H1 (cell line): ENCODE measurements at regions not wholly inside any gene's neighbourhood (a gene's known extent, or its start where the extent isn't known, plus 50 kb on each side); places are given as distances from the start of the nearest gene placed in this dataset.

Source experiments
- CTCF ChIA-PET: fragments of 300-600 bp; sonication (Branson Sonifier 250); formaldehyde crosslinking; loops from one replicate; lab custom pipeline; 2021; ENCODE audit not compliant: partially characterized antibody; lab: Charles Lee
- POLR2A ChIA-PET: fragments of 300-600 bp; sonication (Branson Sonifier 250); formaldehyde crosslinking; loops from one replicate; lab custom pipeline; 2021; ENCODE audit warnings: inconsistent platforms; ENCODE audit not compliant: partially characterized antibody; lab: Charles Lee
- DNase-seq, 2 experiments: peaks; one replicate each; pipeline versions ENCODE4 v3.0.0 to v3.0.0-alpha.2; 2010 to 2022; ENCODE audit warnings: low spot score in 2 of 2, low read depth in 1 of 2, mixed read lengths in 1 of 2
- FAIRE-seq: peaks from 2 replicates; lab custom pipeline; 2011; peaks lifted over from hg19 to GRCh38; lab: Jason Lieb, UNC
- H2AFZ ChIP-seq: 2 replicates; pipeline ENCODE4 v1.8.1; 2012; ENCODE audit warnings: low read length, inconsistent platforms
- H2AK5ac ChIP-seq: 2 replicates; pipeline ENCODE4 v1.6.1; 2013; ENCODE audit warnings: low read depth, low read length
- H2BK120ac ChIP-seq: replicated peaks from 2 replicates; pipeline ENCODE3; 2013; ENCODE audit warnings: low read depth, low read length, inconsistent platforms
- H2BK12ac ChIP-seq: 2 replicates; pipeline ENCODE4 v1.6.1; 2013; ENCODE audit warnings: low read depth, low read length
- H2BK15ac ChIP-seq: 2 replicates; pipeline ENCODE4 v1.6.1; 2013; ENCODE audit warnings: low read length
- H2BK20ac ChIP-seq: 2 replicates; pipeline ENCODE4 v1.6.1; 2013; ENCODE audit warnings: low read length
- H2BK5ac ChIP-seq: 2 replicates; pipeline ENCODE4 v1.6.1; 2013; ENCODE audit warnings: low read depth, low read length
- H3K14ac ChIP-seq: 2 replicates; pipeline ENCODE4 v1.6.1; 2013; ENCODE audit warnings: inconsistent platforms; ENCODE audit not compliant: insufficient read length
- H3K18ac ChIP-seq: 2 replicates; pipeline ENCODE4 v1.6.1; 2013; ENCODE audit warnings: low read length; ENCODE audit errors: extremely low read depth
- H3K23ac ChIP-seq: 2 replicates; pipeline ENCODE4 v1.6.1; 2013; ENCODE audit warnings: inconsistent platforms; ENCODE audit not compliant: insufficient read length
- H3K23me2 ChIP-seq: 2 replicates; pipeline ENCODE4 v1.6.1; 2013; ENCODE audit warnings: low read depth, low read length
- H3K27ac ChIP-seq: 2 replicates; pipeline ENCODE4 v1.6.1; 2011; ENCODE audit warnings: low read depth, low read length, inconsistent platforms
- H3K27me3 ChIP-seq, 4 experiments: replicated peaks in 1 of 4; 1 replicate in 1 of 4; 2 replicates in 3 of 4; pipeline versions ENCODE4 v1.6.1 to v1.8.1; 2011 to 2013; ENCODE audit warnings: low read length in 3 of 4, mild to moderate bottlenecking in 3 of 4, inconsistent platforms in 2 of 4, mixed read lengths in 2 of 4, moderate library complexity in 1 of 4; ENCODE audit not compliant: control insufficient read depth in 3 of 4, insufficient read depth in 3 of 4; ENCODE audit errors: extremely low read depth in 1 of 4
- H3K36me3 ChIP-seq, 4 experiments: 2 replicates each; pipeline versions ENCODE4 v1.6.1 to v1.8.1; 2011 to 2013; ENCODE audit warnings: mild to moderate bottlenecking in 4 of 4, low read length in 3 of 4, moderate library complexity in 2 of 4, control low read depth in 1 of 4, inconsistent platforms in 1 of 4; ENCODE audit not compliant: insufficient read depth in 4 of 4, control insufficient read depth in 2 of 4
- H3K4ac ChIP-seq: replicated peaks from 2 replicates; pipeline ENCODE3; 2013; ENCODE audit warnings: low read length, low read depth, mixed read lengths, inconsistent platforms; ENCODE audit not compliant: insufficient read length
- H3K4me1 ChIP-seq, 4 experiments: replicated peaks in 1 of 4; 1 replicate in 1 of 4; 2 replicates in 3 of 4; pipeline versions ENCODE4 v1.6.1 to v1.8.1; 2011 to 2013; ENCODE audit warnings: low read length in 3 of 4, inconsistent platforms in 2 of 4, mixed read lengths in 1 of 4; ENCODE audit not compliant: insufficient read depth in 4 of 4, control insufficient read depth in 3 of 4
- H3K4me2 ChIP-seq, 2 experiments: 2 replicates each; pipeline versions ENCODE4 v1.6.1 to v1.8.1; 2011 to 2013; ENCODE audit warnings: low read depth in 2 of 2, low read length in 2 of 2, control low read depth in 1 of 2, inconsistent platforms in 1 of 2, mild to moderate bottlenecking in 1 of 2; ENCODE audit not compliant: insufficient read depth in 1 of 2
- H3K4me3 ChIP-seq, 4 experiments: fragments of 200-600, 300-600 bp in 1 of 4; sonication (generic), shearing (Covaris generic), sonication (Bioruptor Twin) in 1 of 4; 2 replicates each; pipeline versions ENCODE4 v1.5.1 to v1.8.1; 2011 to 2016; ENCODE audit warnings: low read length in 4 of 4, low read depth in 3 of 4, control low read depth in 2 of 4, inconsistent platforms in 2 of 4, mild to moderate bottlenecking in 2 of 4, mixed read lengths in 1 of 4, moderate library complexity in 1 of 4; ENCODE audit not compliant: insufficient read depth in 2 of 4; ENCODE audit errors: extremely low read depth in 1 of 4
- H3K56ac ChIP-seq: replicated peaks from 2 replicates; pipeline ENCODE3; 2013; ENCODE audit warnings: low read depth, mild to moderate bottlenecking, mixed read lengths, low read length, inconsistent platforms; ENCODE audit not compliant: insufficient read length
- H3K79me1 ChIP-seq: 2 replicates; pipeline ENCODE4 v1.6.1; 2013; ENCODE audit warnings: low read depth, low read length, control low read depth
- H3K79me2 ChIP-seq, 2 experiments: 2 replicates each; pipeline versions ENCODE4 v1.6.1 to v1.8.1; 2012 to 2013; ENCODE audit warnings: low read length in 2 of 2, mild to moderate bottlenecking in 2 of 2, inconsistent platforms in 1 of 2; ENCODE audit not compliant: insufficient read depth in 2 of 2, control insufficient read depth in 1 of 2
- H3K9ac ChIP-seq, 4 experiments: replicated peaks in 1 of 4; 1 replicate in 1 of 4; 2 replicates in 3 of 4; pipeline versions ENCODE4 v1.6.1 to v1.8.1; 2011 to 2013; ENCODE audit warnings: low read depth in 3 of 4, low read length in 3 of 4, control low read depth in 2 of 4, mild to moderate bottlenecking in 2 of 4, moderate library complexity in 2 of 4, inconsistent platforms in 1 of 4; ENCODE audit errors: extremely low read depth in 1 of 4
- H3K9me3 ChIP-seq, 2 experiments: 2 replicates each; pipeline versions ENCODE4 v1.6.1 to v1.8.1; 2012 to 2013; ENCODE audit warnings: mild to moderate bottlenecking in 2 of 2, moderate library complexity in 2 of 2, control low read depth in 1 of 2, inconsistent platforms in 1 of 2, low read depth in 1 of 2, low read length in 1 of 2, mixed read lengths in 1 of 2; ENCODE audit not compliant: insufficient read depth in 2 of 2
- H4K20me1 ChIP-seq, 2 experiments: replicated peaks in 1 of 2; 2 replicates each; pipeline versions ENCODE3 to v1.8.1; 2011 to 2013; ENCODE audit warnings: inconsistent platforms in 2 of 2, low read length in 2 of 2, mild to moderate bottlenecking in 1 of 2; ENCODE audit not compliant: insufficient read depth in 2 of 2, control insufficient read depth in 1 of 2
- H4K5ac ChIP-seq: 2 replicates; pipeline ENCODE4 v1.6.1; 2013; ENCODE audit warnings: low read length, low read depth, mixed read lengths, inconsistent platforms; ENCODE audit not compliant: insufficient read length
- H4K8ac ChIP-seq: 2 replicates; pipeline ENCODE4 v1.8.0; 2013; ENCODE audit warnings: mild to moderate bottlenecking, moderate library complexity, low read length, inconsistent platforms; ENCODE audit not compliant: insufficient read depth; ENCODE audit errors: extremely low read depth
- H4K91ac ChIP-seq: replicated peaks from 2 replicates; pipeline ENCODE3; 2013; ENCODE audit warnings: low read length, mixed read lengths, inconsistent platforms; ENCODE audit not compliant: insufficient read length
- EGR1 ChIP-seq: IDR thresholded peaks from 2 replicates; pipeline ENCODE4 v1.6.1; 2011; ENCODE audit warnings: low read depth, low read length, borderline replicate concordance
- JUN ChIP-seq: IDR thresholded peaks from 2 replicates; pipeline ENCODE4 v1.6.1; 2011; ENCODE audit warnings: low read depth, mild to moderate bottlenecking, improper control_type of control experiment, low read length
- KDM4A ChIP-seq: IDR thresholded peaks from one replicate; pipeline ENCODE4 v1.7.1; 2012; ENCODE audit warnings: low read depth, mild to moderate bottlenecking, moderate library complexity, low read length, inconsistent platforms; ENCODE audit not compliant: severe bottlenecking
- RAD21 ChIP-seq, 2 experiments: IDR thresholded peaks in 1 of 2; conservative IDR thresholded peaks in 1 of 2; 2 replicates each; pipeline ENCODE4 v1.6.1; 2011; ENCODE audit warnings: low read depth in 2 of 2, low read length in 2 of 2, improper control_type of control experiment in 1 of 2, inconsistent platforms in 1 of 2, mild to moderate bottlenecking in 1 of 2, moderate library complexity in 1 of 2
- WGBS, 2 experiments: shearing (Covaris generic) in 1 of 2; methylation state at CpG; one replicate each; pipeline versions ENCODE4 v1.1.6 to v1.1.7; 2013 to 2015; ENCODE audit warnings: low lambda C conversion rate in 2 of 2, mixed read lengths in 2 of 2, inconsistent platforms in 1 of 2, low coverage in 1 of 2, missing lambda C conversion rate in 1 of 2; ENCODE audit not compliant: insufficient replicate concordance in 2 of 2, insufficient coverage in 1 of 2, insufficient read length in 1 of 2; ENCODE audit errors: extremely low coverage in 1 of 2, missing lambda C conversion rate in 1 of 2; 5-methylcytosine and 5-hydroxymethylcytosine counted together
- TF ChIP-seq, protein P1 (sequence below), 3 experiments: IDR thresholded peaks; 1 replicate in 2 of 3; 2 replicates in 1 of 3; pipeline versions ENCODE4 v1.5.1 to v1.6.1; 2011; ENCODE audit warnings: low read length in 3 of 3, mild to moderate bottlenecking in 3 of 3, inconsistent platforms in 2 of 3, low read depth in 1 of 3, moderate library complexity in 1 of 3; ENCODE audit not compliant: insufficient read depth in 1 of 3; ENCODE audit errors: control extremely low read depth in 1 of 3

DNA sequence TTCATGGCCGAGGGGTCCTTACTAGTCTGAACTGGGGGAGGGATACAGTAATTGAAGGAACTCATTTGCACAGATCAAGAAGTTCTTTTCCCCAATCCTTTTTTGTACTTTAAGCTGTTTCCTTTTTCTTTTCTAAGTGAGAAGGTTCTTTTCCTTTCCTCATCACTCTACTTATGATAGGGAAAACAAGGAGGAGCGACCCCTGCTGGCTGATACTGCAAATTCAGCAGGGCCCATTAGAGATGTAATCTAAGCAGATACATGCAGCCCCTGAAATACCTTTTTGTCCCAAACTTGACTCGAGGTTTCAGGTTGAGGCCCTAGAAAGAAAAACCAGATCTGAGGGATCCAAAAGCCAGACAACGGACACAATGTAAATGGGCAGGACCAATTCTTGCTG is 305.5 kb downstream of the DNAJB9 start:
- H3K56ac ChIP-seq, result no peak overlapping the region
- POLR2A ChIA-PET, result no interaction called here
- 74% methylated on average over 4 of the region's 4 CpGs; no CpG with 5 or more reads in 1 of the 2 experiments for whole genome bisulfite sequencing, 2 experiments
- H2BK20ac ChIP-seq, result no peak overlapping the region
- DNase-seq (peak; percentile 13 to 79), FAIRE-seq (no peak)
- no peaks in the 10 kb centered on the region for H3K23me2 ChIP-seq
- H3K14ac ChIP-seq, result no peak overlapping the region
- no peak overlapping the region for H2AK5ac ChIP-seq
- H3K4me3 ChIP-seq, result no peak overlapping the region
- CTCF ChIA-PET, result interaction anchor here (0.7 to 2.7 kb wide), 11 partner anchors 9 to 904 kb away, joined by 3 to 10 read pairs (median 4); no protein-coding TSS in a partner anchor
- no peak overlapping the region for H3K23ac ChIP-seq
- H3K18ac ChIP-seq, result no peak overlapping the region
- no peak overlapping the region for H4K91ac ChIP-seq
- no peaks in the 10 kb centered on the region for H3K36me3 ChIP-seq
- no peak overlapping the region for H2BK120ac ChIP-seq
- H2AFZ ChIP-seq, result no peak overlapping the region
- H3K4me2 ChIP-seq, result no peak overlapping the region
- H4K20me1 ChIP-seq, result no peaks in the 10 kb centered on the region
- no peak for TF ChIP-seq KDM4A
- TF ChIP-seq RAD21 (IDR thresholded peaks at IDR 0.05 in 1 of 2, conservative IDR thresholded peaks at IDR 0.05 in 1 of 2; ENCODE audit: low read depth in 2 of 2, low read length in 2 of 2), result peak; percentile 34 to 35; a peak in 2 of 4 replicates
- TF ChIP-seq JUN, result no peak
- no peak for TF ChIP-seq EGR1
- TF ChIP-seq, protein P1, sequence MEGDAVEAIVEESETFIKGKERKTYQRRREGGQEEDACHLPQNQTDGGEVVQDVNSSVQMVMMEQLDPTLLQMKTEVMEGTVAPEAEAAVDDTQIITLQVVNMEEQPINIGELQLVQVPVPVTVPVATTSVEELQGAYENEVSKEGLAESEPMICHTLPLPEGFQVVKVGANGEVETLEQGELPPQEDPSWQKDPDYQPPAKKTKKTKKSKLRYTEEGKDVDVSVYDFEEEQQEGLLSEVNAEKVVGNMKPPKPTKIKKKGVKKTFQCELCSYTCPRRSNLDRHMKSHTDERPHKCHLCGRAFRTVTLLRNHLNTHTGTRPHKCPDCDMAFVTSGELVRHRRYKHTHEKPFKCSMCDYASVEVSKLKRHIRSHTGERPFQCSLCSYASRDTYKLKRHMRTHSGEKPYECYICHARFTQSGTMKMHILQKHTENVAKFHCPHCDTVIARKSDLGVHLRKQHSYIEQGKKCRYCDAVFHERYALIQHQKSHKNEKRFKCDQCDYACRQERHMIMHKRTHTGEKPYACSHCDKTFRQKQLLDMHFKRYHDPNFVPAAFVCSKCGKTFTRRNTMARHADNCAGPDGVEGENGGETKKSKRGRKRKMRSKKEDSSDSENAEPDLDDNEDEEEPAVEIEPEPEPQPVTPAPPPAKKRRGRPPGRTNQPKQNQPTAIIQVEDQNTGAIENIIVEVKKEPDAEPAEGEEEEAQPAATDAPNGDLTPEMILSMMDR (IDR thresholded peaks at IDR 0.05; ENCODE audit: control extremely low read depth in 1 of 3, insufficient read depth in 1 of 3, low read depth in 1 of 3, low read length in 3 of 3), result peak in 2 of 3 experiments; percentile 28 to 48; a peak in 2 of 4 replicates
- no peaks in the 10 kb centered on the region for H3K79me2 ChIP-seq
- H2BK12ac ChIP-seq, result no peak overlapping the region
- no peak overlapping the region for H2BK5ac ChIP-seq
- H3K79me1 ChIP-seq, result no peaks in the 10 kb centered on the region
- no peak overlapping the region for H4K8ac ChIP-seq
- H3K27ac ChIP-seq, result no peak overlapping the region
- H3K4ac ChIP-seq, result no peak overlapping the region
- no peaks in the 10 kb centered on the region for H3K27me3 ChIP-seq
- peaks cover 17 to 20% of the 10 kb centered on the region in 2 experiments for H3K9me3 ChIP-seq
- H3K4me1 ChIP-seq, result no peaks in the 10 kb centered on the region
- no peak overlapping the region for H2BK15ac ChIP-seq
- H3K9ac ChIP-seq, result no peak overlapping the region
- H4K5ac ChIP-seq, result no peak overlapping the region
